Activated effector memory CD4-positive, alpha-beta T cell treated with Interleukin-2 at 50 U/mL for 16 hours (primary cell): ENCODE measurements at regions not wholly inside any gene's neighbourhood (a gene's known extent, or its start where the extent isn't known, plus 50 kb on each side); places are given as distances from the start of the nearest gene placed in this dataset.

Experiments
- DNase-seq: peaks from one replicate; pipeline ENCODE4 v3.0.0-alpha.2; 2020

- DNase-seq: no peak
Measured at GRCh38 chr3:8366219-8366810, 135.3 kb upstream of the LMCD1 start.

GRCh38 chr3:8368598-8368997 lies 133.0 kb upstream of the LMCD1 start:
- no peak for DNase-seq

GRCh38 chr3:8369638-8370037 lies 132.0 kb upstream of the LMCD1 start:
- DNase-seq: no peak

GRCh38 chr3:8371085-8371551 lies 130.5 kb upstream of the LMCD1 start:
- no peak for DNase-seq

GRCh38 chr3:8371960-8372463 lies 129.6 kb upstream of the LMCD1 start:
- DNase-seq: no peak

- DNase-seq: no peak
Measured at GRCh38 chr3:8380904-8381704, 120.5 kb upstream of the LMCD1 start.

GRCh38 chr3:8385848-8386620 lies 115.6 kb upstream of the LMCD1 start:
- no peak for DNase-seq

- no peak for DNase-seq
Measured at GRCh38 chr3:8387571-8387970, 114.1 kb upstream of the LMCD1 start.

- DNase-seq: no peak
Measured at GRCh38 chr3:8399686-8400085, 101.9 kb upstream of the LMCD1 start.

GRCh38 chr3:8400911-8401310 lies 100.7 kb upstream of the LMCD1 start:
- no peak for DNase-seq

GRCh38 chr3:8403996-8404395 lies 97.6 kb upstream of the LMCD1 start:
- DNase-seq: no peak

- DNase-seq: no peak
Measured at GRCh38 chr3:8405144-8405543, 96.5 kb upstream of the LMCD1 start.

- DNase-seq: no peak
Measured at GRCh38 chr3:8406479-8406878, 95.1 kb upstream of the LMCD1 start.

- no peak for DNase-seq
Measured at GRCh38 chr3:8413337-8413926, 88.2 kb upstream of the LMCD1 start.

- no peak for DNase-seq
Measured at GRCh38 chr3:8416965-8417364, 84.7 kb upstream of the LMCD1 start.

GRCh38 chr3:8420612-8421011 lies 81.0 kb upstream of the LMCD1 start:
- DNase-seq: no peak

- DNase-seq: no peak
Measured at GRCh38 chr3:8421267-8421666, 80.4 kb upstream of the LMCD1 start.

- DNase-seq: no peak
Measured at GRCh38 chr3:8421711-8422110, 79.9 kb upstream of the LMCD1 start.

GRCh38 chr3:8423307-8423706 lies 78.3 kb upstream of the LMCD1 start:
- DNase-seq: no peak

- DNase-seq: no peak
Measured at GRCh38 chr3:8424281-8424680, 77.3 kb upstream of the LMCD1 start.

- DNase-seq: no peak
Measured at GRCh38 chr3:8436661-8437287, 64.8 kb upstream of the LMCD1 start.

- no peak for DNase-seq
Measured at GRCh38 chr3:8438507-8439079, 63.0 kb upstream of the LMCD1 start.
